Transverse colon (tissue), 4 donors: ENCODE measurements at regions not wholly inside any gene's neighbourhood (a gene's known extent, or its start where the extent isn't known, plus 50 kb on each side); places are given as distances from the start of the nearest gene placed in this dataset.

Source experiments
- DNase-seq: peaks from one replicate; pipeline ENCODE4 v3.0.0-alpha.2; 2019
- H3K27ac ChIP-seq, 4 donors: fragments of 200-600 bp; sonication (generic); 2 replicates each; pipeline ENCODE4 v1.5.1; 2016 to 2018; ENCODE audit warnings: inconsistent platforms in 4 of 4
- H3K27me3 ChIP-seq: fragments of 200-600 bp; sonication (generic); 2 replicates; pipeline ENCODE4 v1.5.1; 2017; ENCODE audit warnings: inconsistent platforms
- H3K36me3 ChIP-seq, 4 donors: fragments of 200-600 bp; sonication (generic); 2 replicates each; pipeline ENCODE4 v1.5.1; 2017 to 2019; ENCODE audit warnings: inconsistent platforms in 4 of 4
- H3K4me1 ChIP-seq, 4 donors: fragments of 200-600 bp; sonication (generic); 2 replicates each; pipeline ENCODE4 v1.5.1; 2017 to 2020; ENCODE audit warnings: inconsistent platforms in 4 of 4
- H3K4me3 ChIP-seq, 4 donors: fragments of 200-600 bp; sonication (generic); 1 replicate in 1 of 4; 2 replicates in 3 of 4; pipeline versions ENCODE4 v1.5.1 to v1.6.1; 2017 to 2019; ENCODE audit warnings: inconsistent platforms in 4 of 4
- H3K9me3 ChIP-seq, 2 donors: fragments of 200-600 bp; sonication (generic); 2 replicates each; pipeline ENCODE4 v1.5.1; 2017 to 2019; ENCODE audit warnings: inconsistent platforms in 2 of 2
- CTCF ChIP-seq, 5 experiments: fragments of 200-600 bp in 3 of 5; fragments of 450-650 bp in 2 of 5; sonication (generic) in 3 of 5; IDR thresholded peaks; 1 replicate in 2 of 5; 2 replicates in 3 of 5; pipeline ENCODE4 v1.5.1; 2016 to 2017; ENCODE audit warnings: antibody characterized with exemption in 5 of 5, inconsistent platforms in 3 of 5, mild to moderate bottlenecking in 2 of 5, moderate library complexity in 1 of 5
- EP300 ChIP-seq: sonication (generic); formaldehyde crosslinking; IDR thresholded peaks from one replicate; pipeline ENCODE4 v1.6.1; 2017; ENCODE audit warnings: antibody characterized with exemption, low read depth
- POLR2A ChIP-seq: fragments of 450-650 bp; IDR thresholded peaks from one replicate; pipeline ENCODE4 v1.6.1; 2016; ENCODE audit warnings: antibody characterized with exemption, mild to moderate bottlenecking, moderate library complexity
- POLR2AphosphoS5 ChIP-seq, 3 donors: sonication (generic); formaldehyde crosslinking; IDR thresholded peaks; one replicate each; pipeline ENCODE4 v1.6.1; 2016; ENCODE audit warnings: antibody characterized with exemption in 3 of 3
- WGBS, 2 donors: methylation state at CpG; one replicate each; pipeline ENCODE4 v1.1.5; 2018; ENCODE audit warnings: low coverage in 1 of 2; 5-methylcytosine and 5-hydroxymethylcytosine counted together
- in situ Hi-C, 4 donors: fragments of 200-750 bp; cut with MboI; loops; one replicate each; pipeline versions ENCODE4 v1.15.0 to v1.15.1; 2017; ENCODE audit warnings: low sequenced_read_pairs in 3 of 4, low pct_ligation_motif_present in 1 of 4, low pct_unique_long_range_greater_than_20kb in 1 of 4
- intact Hi-C: fragments of 100-400 bp; cut with DNase I; formaldehyde crosslinking; loops from one replicate; pipeline ENCODE4 v1.15.1; 2023; ENCODE audit warnings: low total_unique reads

- 88 to 91% methylated on average over 1 of the region's 1 CpG for WGBS, 2 donors
- intact Hi-C loops (no loop called here), in situ Hi-C loops (no loop called here)
- H3K27ac ChIP-seq, result no peak overlapping the region
- no peaks in the 10 kb centered on the region for H3K36me3 ChIP-seq
- H3K9me3 ChIP-seq, result no peaks in the 10 kb centered on the region
- H3K4me3 ChIP-seq, result no peak overlapping the region
- H3K4me1 ChIP-seq, result no peaks in the 10 kb centered on the region
- no peak for TF ChIP-seq EP300
- no peak for TF ChIP-seq POLR2AphosphoS5 (IDR thresholded peaks at IDR 0.05)
- TF ChIP-seq CTCF (IDR thresholded peaks at IDR 0.05), result no peak
- TF ChIP-seq POLR2A, result no peak
- no peaks in the 10 kb centered on the region for H3K27me3 ChIP-seq
- DNase-seq, result no peak
Measured at GRCh38 chr1:98364544-98364943, 297.0 kb upstream of the SNX7 start.

- Histone ChIP-seq H3K27ac (no peak overlapping the region), H3K27me3 (no peaks in the 10 kb centered on the region), H3K4me1 (no peaks in the 10 kb centered on the region), H3K4me3 (no peak overlapping the region), H3K36me3 (no peaks in the 10 kb centered on the region), H3K9me3 (no peaks in the 10 kb centered on the region)
- intact Hi-C loops, result no loop called here
- WGBS, 2 donors, result 79 to 92% methylated on average over 2 of the region's 2 CpGs
- TF ChIP-seq POLR2AphosphoS5 (IDR thresholded peaks at IDR 0.05) (no peak), EP300 (no peak), CTCF (IDR thresholded peaks at IDR 0.05) (no peak), POLR2A (no peak)
- in situ Hi-C loops, result no loop called here
- no peak for DNase-seq
Measured at GRCh38 chr1:98360864-98361263, 300.7 kb upstream of the SNX7 start.

GRCh38 chr1:98355656-98356383, 305.7 kb upstream of the SNX7 start:
- Histone ChIP-seq H3K27me3 (no peaks in the 10 kb centered on the region), H3K9me3 (no peaks in the 10 kb centered on the region), H3K36me3 (no peaks in the 10 kb centered on the region), H3K27ac (no peak overlapping the region), H3K4me3 (no peak overlapping the region), H3K4me1 (no peaks in the 10 kb centered on the region)
- DNase-seq, result no peak
- in situ Hi-C loops, result no loop called here
- 52 to 70% methylated on average over 2 to 3 of the region's 3 CpGs for WGBS, 2 donors
- no peak for TF ChIP-seq CTCF (IDR thresholded peaks at IDR 0.05)
- TF ChIP-seq EP300, result no peak
- TF ChIP-seq POLR2AphosphoS5 (IDR thresholded peaks at IDR 0.05), result no peak
- no peak for TF ChIP-seq POLR2A
- intact Hi-C loops, result no loop called here

- no peaks in the 10 kb centered on the region for H3K9me3 ChIP-seq
- H3K36me3 ChIP-seq, result no peaks in the 10 kb centered on the region
- H3K27me3 ChIP-seq, result no peaks in the 10 kb centered on the region
- 81 to 87% methylated on average over 3 of the region's 3 CpGs for WGBS, 2 donors
- in situ Hi-C loops, result no loop called here
- TF ChIP-seq CTCF (IDR thresholded peaks at IDR 0.05) (no peak), POLR2AphosphoS5 (IDR thresholded peaks at IDR 0.05) (no peak), POLR2A (no peak), EP300 (no peak)
- no peak overlapping the region for H3K4me3 ChIP-seq
- DNase-seq, result no peak
- H3K27ac ChIP-seq, result no peak overlapping the region
- H3K4me1 ChIP-seq, result no peaks in the 10 kb centered on the region
- intact Hi-C loops, result no loop called here
Measured at GRCh38 chr1:98352378-98352777, 309.1 kb upstream of the SNX7 start.
